HG03460 (cell line): ENCODE measurements at regions not wholly inside any gene's neighbourhood (a gene's known extent, or its start where the extent isn't known, plus 50 kb on each side); places are given as distances from the start of the nearest gene placed in this dataset.
A peak's percentile ranks its signal among the peaks of the same experiment; 100 is the strongest.

Experiments
- ATAC-seq: cut with Tn5 transposase; IDR thresholded peaks from one replicate; pipeline ENCODE4 v1.9.1; 2021; ENCODE audit not compliant: unreplicated experiment

- ATAC-seq = no peak
These were observed 178.5 kb upstream of the ZBTB20 start for GRCh38 chr3:115325539-115325938.

GRCh38 chr3:115330430-115330829, 183.3 kb upstream of the ZBTB20 start:
- no peak for ATAC-seq

- no peak for ATAC-seq
These were observed 185.9 kb upstream of the ZBTB20 start for GRCh38 chr3:115332998-115333397.

DNA sequence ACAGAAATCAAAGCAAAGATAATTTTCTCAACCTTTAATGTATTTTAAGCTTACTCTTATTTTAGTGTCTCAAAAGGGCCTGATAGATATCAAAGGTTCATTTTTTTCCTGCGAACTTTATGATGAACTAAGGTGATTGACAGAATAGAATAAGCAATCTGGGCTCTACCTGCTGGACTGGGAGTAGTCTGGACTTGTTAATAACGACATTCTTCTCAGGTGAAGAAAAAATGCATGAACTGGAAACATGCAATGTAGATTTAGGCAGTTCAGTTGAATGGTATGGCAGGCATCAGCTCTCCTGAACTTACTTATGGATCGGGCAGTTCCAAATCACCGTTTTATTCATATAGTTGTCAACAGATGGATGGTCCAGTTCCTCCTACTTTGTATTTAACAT, 189.7 kb upstream of the ZBTB20 start:
- ATAC-seq = no peak

GRCh38 chr3:115340586-115340985, 193.5 kb upstream of the ZBTB20 start:
- no peak for ATAC-seq

- no peak for ATAC-seq
These were observed 194.1 kb upstream of the ZBTB20 start for GRCh38 chr3:115341208-115341607.

- no peak for ATAC-seq
These were observed 200.6 kb upstream of the ZBTB20 start for GRCh38 chr3:115347737-115348136.

- no peak for ATAC-seq
These were observed 201.3 kb upstream of the ZBTB20 start for GRCh38 chr3:115348412-115348811.

- no peak for ATAC-seq
These were observed 202.1 kb upstream of the ZBTB20 start for GRCh38 chr3:115348951-115349745.

DNA sequence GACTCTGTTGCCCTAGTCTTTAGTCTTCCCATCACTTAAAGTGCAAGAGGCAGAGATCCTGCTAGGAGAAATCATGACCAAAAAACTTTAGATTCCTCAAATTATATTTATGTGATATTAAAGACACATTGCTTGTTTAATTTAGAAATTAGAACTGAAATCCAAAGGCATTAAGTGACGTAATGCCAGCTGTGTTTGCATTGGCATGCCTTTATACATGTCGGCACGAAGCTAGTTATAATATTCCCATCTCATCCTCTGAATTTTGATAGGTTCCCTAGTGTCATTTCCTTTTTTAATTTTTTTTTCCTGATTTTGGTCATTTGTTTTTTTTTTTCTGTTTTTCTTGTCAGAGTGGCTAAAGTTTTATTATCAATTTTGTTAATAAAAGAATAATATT, 203.5 kb upstream of the ZBTB20 start:
- no peak for ATAC-seq

DNA sequence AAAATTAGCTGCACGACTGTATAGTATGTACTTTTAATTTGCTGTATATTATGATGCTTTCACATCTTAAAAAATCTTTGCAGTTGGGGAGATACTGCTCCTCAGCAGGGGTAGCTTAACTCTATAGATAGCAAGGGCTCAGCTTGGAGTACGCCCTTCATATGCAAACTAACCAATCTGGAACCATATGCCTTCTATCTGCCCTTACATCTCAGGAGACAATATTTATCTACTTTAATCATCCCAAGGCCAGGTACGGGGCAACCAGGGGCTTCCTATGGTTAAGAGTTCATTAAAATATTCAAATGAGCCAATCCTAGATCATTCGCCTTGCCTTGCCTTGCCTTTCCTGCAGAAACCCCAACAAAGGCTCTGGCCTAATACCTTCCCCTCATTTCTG, 204.1 kb upstream of the ZBTB20 start:
- ATAC-seq = no peak

GRCh38 chr3:115354010-115354409, 206.9 kb upstream of the ZBTB20 start:
- ATAC-seq = no peak

DNA sequence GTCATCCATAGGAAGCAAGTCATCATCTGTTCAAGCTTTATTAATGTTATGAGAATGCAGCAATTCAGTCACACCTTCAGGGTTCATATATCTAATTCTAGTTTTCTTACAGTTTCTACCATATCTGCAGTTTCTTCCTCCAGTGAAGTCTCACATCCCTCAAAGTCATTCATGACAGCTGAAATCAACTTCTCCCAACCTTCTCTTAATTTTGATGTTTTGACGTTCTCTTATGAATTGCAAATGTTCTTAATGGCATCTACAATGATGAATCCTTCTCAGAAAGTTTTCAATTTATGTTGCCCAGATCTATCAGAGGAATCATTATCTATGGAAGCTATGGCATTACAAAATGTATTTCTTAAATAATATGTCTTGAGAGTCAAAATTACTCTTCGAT, 210.4 kb upstream of the ZBTB20 start:
- no peak for ATAC-seq

GRCh38 chr3:115359536-115359935, 212.4 kb upstream of the ZBTB20 start:
- ATAC-seq = peak; percentile 99

- ATAC-seq = no peak
These were observed 214.7 kb upstream of the ZBTB20 start for GRCh38 chr3:115361806-115362205.

GRCh38 chr3:115363071-115363470, 216.0 kb upstream of the ZBTB20 start:
- no peak for ATAC-seq

- ATAC-seq = no peak
These were observed 221.9 kb upstream of the ZBTB20 start for GRCh38 chr3:115369021-115369420.

DNA sequence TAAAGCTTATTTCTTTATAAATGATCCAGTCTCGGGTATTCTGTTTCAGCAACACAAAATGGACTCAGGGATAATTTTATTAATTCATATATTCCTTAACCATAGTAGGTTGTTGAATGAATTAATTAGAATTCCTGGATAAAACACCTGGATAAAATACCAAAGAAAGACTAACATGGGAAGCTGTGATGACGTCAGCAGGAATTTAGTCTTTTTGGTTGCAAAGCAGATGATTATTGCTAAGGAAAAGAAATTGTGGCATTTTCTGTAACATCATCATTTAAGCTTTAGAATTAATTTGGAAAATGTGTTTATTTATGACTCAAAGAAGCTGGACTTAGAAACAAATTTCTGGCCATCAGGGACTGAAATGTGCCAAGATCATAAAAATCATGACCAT, 228.3 kb upstream of the ZBTB20 start:
- no peak for ATAC-seq

- no peak for ATAC-seq
These were observed 233.9 kb upstream of the ZBTB20 start for GRCh38 chr3:115380883-115381572.

DNA sequence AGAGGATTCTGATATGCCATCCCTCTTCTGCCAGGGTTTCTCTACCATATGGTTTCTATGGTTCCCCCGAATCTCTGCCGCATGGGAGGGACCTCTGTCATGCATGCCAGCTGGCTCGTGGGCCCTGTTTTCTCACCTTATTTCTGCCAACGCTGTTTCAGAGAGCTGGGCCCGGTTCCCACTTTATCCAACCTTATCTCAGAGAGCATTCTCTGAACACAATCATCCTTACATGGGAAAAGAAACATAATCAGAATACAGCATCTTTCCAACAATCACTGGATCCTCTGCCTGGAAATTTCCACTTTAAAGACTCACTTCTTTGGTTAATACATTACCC, 234.5 kb upstream of the ZBTB20 start:
- no peak for ATAC-seq

- ATAC-seq = no peak
These were observed 234.8 kb upstream of the ZBTB20 start for GRCh38 chr3:115381931-115382330.

- no peak for ATAC-seq
These were observed 237.3 kb upstream of the ZBTB20 start for GRCh38 chr3:115384381-115384780.
